HG02884 (cell line): ENCODE measurements at regions not wholly inside any gene's neighbourhood (a gene's known extent, or its start where the extent isn't known, plus 50 kb on each side); places are given as distances from the start of the nearest gene placed in this dataset.

ENCODE experiments used
- ATAC-seq: cut with Tn5 transposase; IDR thresholded peaks from one replicate; pipeline ENCODE4 v1.9.1; 2021; ENCODE audit warnings: mild to moderate bottlenecking, moderate library complexity; ENCODE audit not compliant: unreplicated experiment

- no peak for ATAC-seq
Measured at GRCh38 chr18:43875511-43875910, 598.2 kb upstream of the SYT4 start.

GRCh38 chr18:43876286-43876685 lies 599.0 kb upstream of the SYT4 start:
- no peak for ATAC-seq

- ATAC-seq, result no peak
Measured at GRCh38 chr18:43876748-43877147, 599.5 kb upstream of the SYT4 start.

- ATAC-seq, result no peak
Measured at GRCh38 chr18:43877616-43878321, 600.5 kb upstream of the SYT4 start.

GRCh38 chr18:43879415-43879814 lies 602.1 kb upstream of the SYT4 start:
- ATAC-seq, result no peak

GRCh38 chr18:43882358-43883055 lies 605.2 kb upstream of the SYT4 start:
- ATAC-seq, result no peak

- no peak for ATAC-seq
Measured at GRCh38 chr18:43883886-43884285, 606.6 kb upstream of the SYT4 start.

- no peak for ATAC-seq
Measured at GRCh38 chr18:43886341-43886740, 609.1 kb upstream of the SYT4 start.

GRCh38 chr18:43887491-43887890 lies 610.2 kb upstream of the SYT4 start:
- ATAC-seq, result no peak

GRCh38 chr18:43888598-43888997 lies 611.3 kb upstream of the SYT4 start:
- ATAC-seq, result no peak

- ATAC-seq, result no peak
Measured at GRCh38 chr18:43893001-43893637, 615.8 kb upstream of the SYT4 start.

- no peak for ATAC-seq
Measured at GRCh38 chr18:43904209-43904837, 627.0 kb upstream of the SYT4 start.

GRCh38 chr18:43914018-43914417 lies 636.7 kb upstream of the SYT4 start:
- no peak for ATAC-seq

GRCh38 chr18:43916984-43917383 lies 639.7 kb upstream of the SYT4 start:
- no peak for ATAC-seq

GRCh38 chr18:43917520-43917919 lies 640.2 kb upstream of the SYT4 start:
- no peak for ATAC-seq

- ATAC-seq, result no peak
Measured at GRCh38 chr18:43919551-43919950, 642.3 kb upstream of the SYT4 start.

- ATAC-seq, result no peak
Measured at GRCh38 chr18:43931439-43931838, 654.1 kb upstream of the SYT4 start.

GRCh38 chr18:43932140-43932539 lies 654.9 kb upstream of the SYT4 start:
- no peak for ATAC-seq

- ATAC-seq, result no peak
Measured at GRCh38 chr18:43933177-43933576, 655.9 kb upstream of the SYT4 start.

- no peak for ATAC-seq
Measured at GRCh38 chr18:43934322-43934721, 657.0 kb upstream of the SYT4 start.

- no peak for ATAC-seq
Measured at GRCh38 chr18:43934781-43935471, 657.6 kb upstream of the SYT4 start.
